ENCODE measurements at regions not wholly inside any gene's neighbourhood (a gene's known extent, or its start where the extent isn't known, plus 50 kb on each side); places are given as distances from the start of the nearest gene placed in this dataset.

DNA sequence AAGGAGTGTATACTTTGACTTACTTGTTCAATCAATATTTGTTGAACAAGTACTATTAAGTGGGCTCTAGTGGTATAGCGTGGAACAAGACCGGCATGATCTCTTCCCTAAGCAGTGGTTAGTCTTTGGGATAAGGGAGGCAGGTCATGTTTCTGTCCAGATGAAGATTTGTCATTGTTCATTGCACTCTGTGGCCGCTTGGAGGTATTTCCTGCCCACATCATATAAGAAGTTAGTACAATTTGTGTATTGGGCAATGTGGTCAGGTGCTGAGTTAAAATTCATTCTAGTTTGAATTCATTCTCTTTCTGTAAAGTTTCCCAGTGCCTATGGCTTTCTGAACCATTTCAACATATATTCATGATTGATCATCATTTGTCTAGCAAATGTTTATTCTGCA lies 101.1 kb upstream of the SHISA3 start:
- no peaks in the 10 kb centered on the region for H4K20me1 ChIP-seq (ENCODE audit: insufficient read depth, low read length)
- H3K27ac ChIP-seq (ENCODE audit: low read length): no peak overlapping the region
- no peaks in the 10 kb centered on the region for H3K36me3 ChIP-seq (replicated peaks; ENCODE audit: low read depth, low read length)
- no peak overlapping the region for H2AFZ ChIP-seq (ENCODE audit: low read depth, low read length)
- no peak overlapping the region for H3K9ac ChIP-seq (ENCODE audit: low read length)
- H3K27me3 ChIP-seq (ENCODE audit: low read depth, low read length): 0 out of 2 replicates have a peak, but pooled peaks cover 4% of the 10 kb centered on the region
- H3K4me2 ChIP-seq (ENCODE audit: low read length): no peak overlapping the region
- H3K9me3 ChIP-seq (ENCODE audit: insufficient read depth, low read length): no peaks in the 10 kb centered on the region
- peaks cover 8% of the 10 kb centered on the region for H3K4me1 ChIP-seq (ENCODE audit: low read length)
- TF ChIP-seq, protein P1, sequence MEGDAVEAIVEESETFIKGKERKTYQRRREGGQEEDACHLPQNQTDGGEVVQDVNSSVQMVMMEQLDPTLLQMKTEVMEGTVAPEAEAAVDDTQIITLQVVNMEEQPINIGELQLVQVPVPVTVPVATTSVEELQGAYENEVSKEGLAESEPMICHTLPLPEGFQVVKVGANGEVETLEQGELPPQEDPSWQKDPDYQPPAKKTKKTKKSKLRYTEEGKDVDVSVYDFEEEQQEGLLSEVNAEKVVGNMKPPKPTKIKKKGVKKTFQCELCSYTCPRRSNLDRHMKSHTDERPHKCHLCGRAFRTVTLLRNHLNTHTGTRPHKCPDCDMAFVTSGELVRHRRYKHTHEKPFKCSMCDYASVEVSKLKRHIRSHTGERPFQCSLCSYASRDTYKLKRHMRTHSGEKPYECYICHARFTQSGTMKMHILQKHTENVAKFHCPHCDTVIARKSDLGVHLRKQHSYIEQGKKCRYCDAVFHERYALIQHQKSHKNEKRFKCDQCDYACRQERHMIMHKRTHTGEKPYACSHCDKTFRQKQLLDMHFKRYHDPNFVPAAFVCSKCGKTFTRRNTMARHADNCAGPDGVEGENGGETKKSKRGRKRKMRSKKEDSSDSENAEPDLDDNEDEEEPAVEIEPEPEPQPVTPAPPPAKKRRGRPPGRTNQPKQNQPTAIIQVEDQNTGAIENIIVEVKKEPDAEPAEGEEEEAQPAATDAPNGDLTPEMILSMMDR (IDR thresholded peaks at IDR 0.05; ENCODE audit: low read depth, low read length): peak; percentile 14; the same call in 1 of the 2 replicates
- TF ChIP-seq EZH2phosphoT487 (IDR thresholded peaks at IDR 0.05; ENCODE audit: low read depth): no peak
- H3K79me2 ChIP-seq (ENCODE audit: low read length): no peaks in the 10 kb centered on the region
- H3K4me3 ChIP-seq (ENCODE audit: low read length): no peak overlapping the region

DNA sequence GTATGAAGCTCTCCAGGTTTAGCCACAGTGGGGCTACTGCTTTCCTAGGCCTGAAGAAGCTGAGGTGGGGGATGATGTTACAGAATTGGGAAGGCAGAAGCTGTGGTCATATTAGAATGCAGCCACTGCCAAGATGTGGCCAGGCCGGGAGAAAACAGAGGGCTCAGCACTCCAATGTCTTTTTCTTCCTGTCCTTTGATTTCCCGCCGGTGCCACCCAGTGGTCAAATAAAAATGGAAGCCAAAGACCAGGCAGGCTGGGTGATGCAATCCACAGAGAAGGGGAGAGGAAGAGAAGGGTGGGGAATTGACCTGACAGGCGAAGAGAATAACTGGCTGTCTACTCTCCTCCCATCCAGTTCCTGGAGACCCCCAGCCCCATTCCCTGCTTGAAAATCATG lies 94.9 kb upstream of the SHISA3 start:
- no peaks in the 10 kb centered on the region for H3K36me3 ChIP-seq (replicated peaks; ENCODE audit: low read depth, low read length)
- H3K9ac ChIP-seq (ENCODE audit: low read length): no peak overlapping the region
- no peaks in the 10 kb centered on the region for H3K9me3 ChIP-seq (ENCODE audit: insufficient read depth, low read length)
- no peak overlapping the region for H3K4me3 ChIP-seq (ENCODE audit: low read length)
- TF ChIP-seq, protein P1 (IDR thresholded peaks at IDR 0.05; ENCODE audit: low read depth, low read length): peak; percentile 50
- TF ChIP-seq EZH2phosphoT487 (IDR thresholded peaks at IDR 0.05; ENCODE audit: low read depth): no peak
- H3K4me1 ChIP-seq (ENCODE audit: low read length): 0 out of 2 replicates have a peak, but pooled peaks cover 6% of the 10 kb centered on the region
- no peaks in the 10 kb centered on the region for H4K20me1 ChIP-seq (ENCODE audit: insufficient read depth, low read length)
- no peak overlapping the region for H3K27ac ChIP-seq (ENCODE audit: low read length)
- no peak overlapping the region for H3K4me2 ChIP-seq (ENCODE audit: low read length)
- no peaks in the 10 kb centered on the region for H3K79me2 ChIP-seq (ENCODE audit: low read length)
- 0 out of 2 replicates have a peak, but pooled peaks cover 4% of the 10 kb centered on the region for H3K27me3 ChIP-seq (ENCODE audit: low read depth, low read length)
- H2AFZ ChIP-seq (ENCODE audit: low read depth, low read length): peak overlapping the region; percentile 86; the same call in 1 of the 2 replicates

DNA sequence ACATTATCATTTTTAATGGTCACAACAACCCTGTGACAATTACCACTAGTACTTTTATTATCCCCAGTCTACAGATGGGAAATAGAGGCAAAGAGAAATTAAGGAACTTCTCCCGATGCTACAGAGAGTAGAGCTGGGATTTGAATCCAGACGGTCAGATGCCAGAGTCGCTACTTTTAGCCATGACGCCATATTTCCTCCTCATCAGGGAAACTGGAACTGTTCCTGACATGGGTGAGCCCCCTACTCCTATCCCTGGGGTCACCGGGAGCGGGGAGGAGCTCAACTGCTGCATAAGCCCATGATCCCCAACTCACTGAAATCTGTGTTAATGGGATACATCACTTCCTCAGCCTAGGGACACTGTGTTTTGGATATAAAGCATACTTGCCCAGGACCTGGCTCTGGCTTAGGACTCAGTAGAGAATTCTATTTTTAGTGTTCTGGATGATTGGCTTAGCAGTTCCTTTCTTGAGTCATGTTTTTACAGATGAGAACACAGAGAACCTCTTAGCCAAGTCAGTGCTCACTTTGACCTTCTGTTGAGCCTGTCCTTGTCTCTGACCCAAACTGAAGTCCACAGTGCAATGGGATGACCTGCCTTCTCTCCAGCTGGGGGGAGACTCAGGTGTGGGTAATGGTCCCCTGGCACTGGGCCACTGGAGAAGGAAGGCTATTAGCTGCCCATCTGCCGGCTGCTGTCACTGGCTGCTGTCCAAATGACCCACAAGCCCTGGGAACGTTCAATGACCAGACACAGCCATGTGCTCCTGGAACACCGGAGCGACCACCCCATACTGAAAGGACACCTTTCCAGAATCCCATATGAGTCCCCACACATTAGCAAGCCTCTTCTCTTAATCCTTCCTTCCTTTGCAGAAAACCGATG lies 90.8 kb upstream of the SHISA3 start:
- Histone ChIP-seq H3K36me3 (replicated peaks; ENCODE audit: low read depth, low read length) (no peaks in the 10 kb centered on the region), H3K79me2 (ENCODE audit: low read length) (no peaks in the 10 kb centered on the region), H3K9me3 (ENCODE audit: insufficient read depth, low read length) (no peaks in the 10 kb centered on the region), H3K4me2 (ENCODE audit: low read length) (no peak overlapping the region), H3K27me3 (ENCODE audit: low read depth, low read length) (no peaks in the 10 kb centered on the region), H3K4me1 (ENCODE audit: low read length) (peaks cover 20% of the 10 kb centered on the region), H3K9ac (ENCODE audit: low read length) (no peak overlapping the region), H3K27ac (ENCODE audit: low read length) (no peak overlapping the region), H4K20me1 (ENCODE audit: insufficient read depth, low read length) (no peaks in the 10 kb centered on the region), H2AFZ (ENCODE audit: low read depth, low read length) (no peak overlapping the region), H3K4me3 (ENCODE audit: low read length) (no peak overlapping the region)
- TF ChIP-seq, protein P1 (IDR thresholded peaks at IDR 0.05; ENCODE audit: low read depth, low read length): no peak
- no peak for TF ChIP-seq EZH2phosphoT487 (IDR thresholded peaks at IDR 0.05; ENCODE audit: low read depth)

DNA sequence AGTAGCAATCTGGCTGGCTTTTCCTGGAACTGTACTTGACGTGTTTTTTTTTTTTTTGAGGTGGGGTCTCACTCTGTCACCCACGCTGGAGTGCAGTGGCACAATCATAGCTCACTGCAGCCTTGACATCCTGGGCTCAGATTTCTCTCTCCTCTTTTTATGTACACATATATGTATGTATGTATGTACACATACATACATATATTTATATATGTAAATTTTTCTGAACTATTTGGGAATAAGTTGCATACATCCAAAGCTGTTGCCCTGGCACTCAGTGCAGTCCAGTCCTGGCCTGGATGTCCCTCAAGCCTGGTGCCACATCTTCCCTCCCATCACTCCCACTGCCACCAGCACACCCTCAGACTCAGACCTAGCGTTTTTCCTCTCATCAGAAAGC lies 89.0 kb upstream of the SHISA3 start:
- no peaks in the 10 kb centered on the region for H4K20me1 ChIP-seq (ENCODE audit: insufficient read depth, low read length)

More for the DNA sequence above, 89.0 kb upstream of the SHISA3 start:
- Histone ChIP-seq H3K4me2 (ENCODE audit: low read length) (no peak overlapping the region), H3K27ac (ENCODE audit: low read length) (no peak overlapping the region), H3K9me3 (ENCODE audit: insufficient read depth, low read length) (no peaks in the 10 kb centered on the region), H2AFZ (ENCODE audit: low read depth, low read length) (no peak overlapping the region), H3K36me3 (replicated peaks; ENCODE audit: low read depth, low read length) (no peaks in the 10 kb centered on the region), H3K27me3 (ENCODE audit: low read depth, low read length) (no peaks in the 10 kb centered on the region), H3K4me3 (ENCODE audit: low read length) (no peak overlapping the region), H3K79me2 (ENCODE audit: low read length) (no peaks in the 10 kb centered on the region), H3K4me1 (ENCODE audit: low read length) (peaks cover 35% of the 10 kb centered on the region), H3K9ac (ENCODE audit: low read length) (no peak overlapping the region)
- TF ChIP-seq, protein P1 (IDR thresholded peaks at IDR 0.05; ENCODE audit: low read depth, low read length): no peak
- TF ChIP-seq EZH2phosphoT487 (IDR thresholded peaks at IDR 0.05; ENCODE audit: low read depth): no peak
